HPDE6-E6E7 (cell line): ENCODE measurements at regions not wholly inside any gene's neighbourhood (a gene's known extent, or its start where the extent isn't known, plus 50 kb on each side); places are given as distances from the start of the nearest gene placed in this dataset.

Experiments
- DNase-seq: peaks from one replicate; pipeline ENCODE4 v3.0.0; 2011; ENCODE audit warnings: missing footprints; ENCODE audit errors: extremely low spot score

DNA sequence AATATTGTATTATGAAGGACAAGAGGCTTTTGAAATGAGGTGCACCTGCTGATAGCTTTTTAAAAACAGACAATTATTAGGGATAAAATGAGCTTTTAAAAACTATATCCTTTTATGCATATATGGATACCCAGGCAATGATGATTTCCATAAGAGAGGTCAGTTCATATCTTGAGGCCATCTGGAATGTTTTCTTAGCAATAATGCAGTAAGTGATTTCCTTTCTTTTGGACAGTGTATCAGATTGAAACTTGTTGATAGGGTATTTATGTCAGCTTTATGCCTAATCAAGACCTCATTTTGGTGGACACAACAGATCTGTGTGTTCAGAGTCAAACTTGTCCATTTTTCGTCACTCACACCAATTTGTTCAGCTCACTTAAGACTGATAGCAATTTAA, 413.5 kb upstream of the WWC1 start:
- DNase-seq: no peak

- DNase-seq: no peak
Measured at GRCh38 chr5:167880420-167880819, 411.0 kb upstream of the WWC1 start.

DNA sequence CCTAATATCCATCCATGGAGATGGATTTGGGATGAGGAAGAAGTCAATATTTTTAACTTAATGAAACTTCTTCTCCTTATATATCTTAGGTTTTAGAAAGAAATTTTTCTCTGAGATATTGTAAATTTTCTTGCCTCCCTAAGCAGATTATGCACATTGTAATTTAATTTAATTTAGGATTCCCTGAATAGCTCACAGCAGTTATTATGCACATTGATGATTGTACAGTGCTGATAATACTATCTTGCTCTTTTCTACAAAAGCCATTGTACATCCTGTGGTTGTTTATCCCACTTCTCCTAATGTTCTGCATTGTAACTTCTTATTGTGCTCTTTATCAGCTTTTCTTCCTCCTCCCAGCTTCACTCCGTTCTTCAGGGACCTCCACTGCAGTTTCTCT, 410.4 kb upstream of the WWC1 start:
- DNase-seq: no peak

DNA sequence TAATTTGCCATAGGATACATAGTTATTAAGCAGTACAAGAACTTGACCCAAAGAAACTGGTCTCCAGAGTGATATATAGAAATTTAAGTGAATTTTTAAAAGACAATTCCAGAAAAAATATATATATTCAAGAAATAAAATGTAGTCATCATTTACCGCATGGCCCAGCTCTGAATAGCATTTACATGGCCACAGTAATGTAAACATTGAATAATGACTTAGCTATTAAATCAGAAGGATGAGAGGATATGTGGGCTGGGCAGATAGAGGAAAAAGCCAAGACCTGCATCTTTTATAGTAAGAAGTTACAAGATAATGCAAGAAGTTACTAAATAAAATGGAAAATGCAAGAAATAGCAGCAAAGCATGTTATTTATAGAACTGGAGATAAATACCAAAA, 405.2 kb upstream of the WWC1 start:
- no peak for DNase-seq

- DNase-seq: no peak
Measured at GRCh38 chr5:167888393-167888792, 403.1 kb upstream of the WWC1 start.

DNA sequence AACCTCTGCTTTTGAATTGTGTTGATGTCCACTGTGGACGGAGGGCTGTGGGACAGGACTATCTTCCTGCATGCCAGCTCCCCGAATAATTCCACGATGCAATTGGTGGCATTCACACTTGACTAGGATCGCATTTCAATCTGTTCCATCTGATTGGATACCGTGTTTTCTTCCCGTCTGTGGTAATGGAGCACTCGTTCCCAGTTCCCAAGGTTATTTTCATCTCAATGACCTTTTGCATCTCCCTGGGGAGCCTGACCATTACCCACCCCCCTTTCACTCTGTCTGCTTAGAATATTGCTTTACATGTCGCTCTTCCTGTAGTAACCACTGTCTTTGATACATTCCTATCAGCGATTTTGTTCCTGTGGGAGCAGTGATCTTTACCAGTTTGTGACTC, 402.2 kb upstream of the WWC1 start:
- DNase-seq: no peak

DNA sequence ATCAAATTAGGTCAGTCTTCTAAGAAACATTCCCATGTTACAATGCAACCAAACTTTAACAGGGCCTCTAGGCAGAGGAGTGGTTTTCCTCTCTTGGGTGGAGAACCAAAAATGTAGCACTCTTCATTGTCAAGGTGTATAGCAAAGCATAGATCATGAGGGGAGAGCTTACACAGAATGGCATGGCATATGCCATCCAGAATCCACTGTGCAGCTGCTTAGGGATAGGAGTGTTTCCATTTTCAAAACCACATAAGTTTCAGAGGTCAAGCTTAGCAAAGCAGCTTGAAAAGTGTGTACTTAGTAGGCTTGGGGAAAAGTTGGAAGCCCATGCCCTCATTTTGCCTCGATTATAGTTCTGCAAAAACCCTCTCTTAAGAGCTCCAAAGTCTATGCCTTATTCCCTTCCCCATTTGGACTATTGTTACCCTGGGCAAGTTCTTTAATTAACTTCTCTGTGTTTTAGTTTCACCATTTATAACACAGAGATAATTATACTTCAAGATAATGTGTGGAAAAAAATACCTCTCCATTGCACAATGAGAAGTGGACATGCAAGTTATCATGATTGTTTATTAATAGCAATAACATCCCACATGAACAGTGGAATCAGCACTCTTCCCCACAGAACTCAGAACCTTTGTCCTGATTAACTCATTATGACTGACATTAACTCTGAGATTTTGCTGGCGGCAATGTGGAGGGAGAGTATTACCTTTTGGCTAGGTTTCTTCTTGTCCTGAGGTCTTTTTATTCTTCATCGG, 398.9 kb upstream of the WWC1 start:
- no peak for DNase-seq

DNA sequence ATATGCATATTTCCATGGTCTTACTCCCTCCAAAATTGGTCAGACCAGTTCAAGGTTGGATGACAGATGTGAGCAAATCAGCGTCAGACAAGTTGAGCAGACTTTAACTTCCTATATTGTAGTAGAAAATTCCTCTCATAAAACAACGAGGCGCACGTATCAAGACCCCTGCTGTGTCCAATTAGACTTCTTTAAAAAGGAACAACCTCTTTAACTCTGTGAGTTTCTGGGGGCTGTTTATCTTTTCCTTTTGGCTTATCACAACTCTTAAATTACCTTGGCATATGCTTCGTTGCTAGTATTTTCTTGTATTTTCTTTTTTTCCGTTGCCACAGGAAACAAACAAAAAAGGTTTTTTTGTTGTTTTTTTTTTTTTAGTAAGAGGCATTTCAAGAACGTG, 398.2 kb upstream of the WWC1 start:
- no peak for DNase-seq

DNA sequence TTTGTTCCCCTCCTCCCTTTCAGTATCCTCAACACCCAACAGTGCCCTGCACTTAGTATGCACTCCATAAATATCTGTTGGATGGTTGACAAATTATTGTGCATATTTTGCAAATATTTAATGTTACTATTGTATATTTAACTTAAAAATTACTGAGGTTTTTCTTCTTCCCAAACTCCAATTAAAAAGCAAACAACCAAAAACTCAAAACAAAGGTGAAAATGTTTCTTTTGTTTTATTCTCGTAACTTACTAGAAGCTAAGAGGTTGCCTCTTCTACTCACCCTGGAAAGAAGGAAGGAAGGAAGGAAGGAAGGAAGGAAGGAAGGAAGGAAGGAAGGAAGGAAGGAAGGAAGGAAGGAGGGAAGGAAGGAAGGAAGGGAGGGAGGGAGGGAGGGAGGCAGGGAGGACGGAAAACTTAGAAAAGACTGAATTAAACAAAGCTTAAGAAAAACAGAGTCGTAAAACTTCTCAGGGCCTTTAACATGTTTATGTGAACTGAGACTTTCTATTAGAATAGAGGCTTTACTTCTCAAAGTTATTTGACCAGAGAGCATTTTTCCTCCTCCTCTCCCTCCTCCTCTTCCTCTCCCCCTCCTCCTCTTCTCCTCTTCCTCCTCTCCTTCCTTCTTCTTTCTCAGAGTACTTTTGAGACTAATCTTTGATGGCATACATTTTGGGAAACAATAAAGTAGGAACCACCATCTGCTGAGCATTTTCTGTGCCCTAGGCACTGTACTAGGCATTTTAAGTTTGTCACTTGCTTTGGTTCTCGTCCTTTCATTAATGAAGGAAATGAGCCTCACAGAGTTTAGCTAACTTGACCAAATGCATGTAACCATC, 396.6 kb upstream of the WWC1 start:
- DNase-seq: no peak

DNA sequence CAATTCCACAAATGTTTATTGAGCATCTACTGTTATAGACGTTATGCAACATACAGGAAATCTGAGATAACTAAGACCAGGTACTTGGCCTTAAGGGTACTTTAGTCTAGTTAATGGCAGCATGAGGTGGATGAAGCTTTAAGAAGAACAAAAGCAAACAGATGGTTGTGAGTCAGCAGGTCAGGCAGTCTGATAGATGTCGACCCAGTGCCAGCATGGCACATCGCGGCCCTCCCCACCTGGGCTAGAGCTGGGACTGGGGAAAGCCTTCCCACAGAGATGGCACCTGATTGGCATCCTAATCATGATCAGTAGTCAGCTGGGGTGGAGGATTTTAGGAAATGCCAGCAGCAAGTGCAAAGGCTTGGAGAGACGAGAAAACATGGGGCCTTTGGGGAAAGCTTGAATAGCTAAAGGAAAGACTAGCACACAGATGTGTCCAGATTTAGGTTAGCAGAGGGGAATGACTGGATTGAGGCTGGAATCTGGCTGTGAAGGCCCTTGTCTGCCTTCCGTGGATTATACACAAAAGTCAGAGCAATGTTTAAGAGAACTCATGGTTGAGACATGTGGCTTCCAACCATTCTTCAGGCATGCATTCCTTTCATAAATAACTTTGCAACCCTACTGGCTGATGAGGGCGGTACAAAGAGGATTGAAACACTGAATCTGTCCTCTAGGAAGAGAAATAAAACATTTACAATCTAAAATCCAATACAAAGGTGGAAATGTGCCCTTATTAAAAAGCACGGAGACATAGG, 395.4 kb upstream of the WWC1 start:
- DNase-seq: no peak

GRCh38 chr5:167896814-167897213, 394.6 kb upstream of the WWC1 start:
- no peak for DNase-seq

- no peak for DNase-seq
Measured at GRCh38 chr5:167897371-167897770, 394.1 kb upstream of the WWC1 start.

DNA sequence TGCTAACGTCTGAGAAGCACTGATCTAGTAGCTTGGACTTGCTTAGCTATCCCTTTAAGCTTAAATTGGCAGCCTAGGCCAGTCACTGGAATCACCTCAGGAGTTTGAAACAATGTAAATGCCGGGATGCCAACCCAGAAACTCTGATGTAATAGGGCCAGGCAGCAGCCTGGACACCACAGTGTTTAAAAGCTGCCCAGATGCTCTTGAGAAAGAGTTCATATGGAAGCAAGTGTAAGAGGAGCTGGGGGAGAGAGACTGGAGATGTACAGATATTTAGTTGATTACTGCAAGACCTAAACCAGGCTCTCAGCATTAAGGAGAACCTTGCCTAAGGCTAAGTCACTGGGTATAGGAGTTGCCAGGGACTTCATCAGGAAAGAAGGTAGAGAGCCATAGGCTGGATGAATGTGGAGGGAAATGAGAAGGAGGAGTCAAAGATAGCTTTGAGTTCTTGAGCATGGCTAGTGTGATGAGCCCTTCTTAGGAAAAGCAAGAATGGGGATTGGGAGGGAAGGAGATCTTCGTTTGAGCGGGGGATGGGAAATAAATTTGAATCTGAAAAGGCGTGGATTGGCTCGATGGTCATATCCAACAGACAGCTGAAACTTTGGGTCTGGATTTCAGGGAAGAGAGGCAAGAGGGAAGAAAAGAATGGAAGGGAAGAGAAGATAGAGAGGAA, 392.9 kb upstream of the WWC1 start:
- no peak for DNase-seq

DNA sequence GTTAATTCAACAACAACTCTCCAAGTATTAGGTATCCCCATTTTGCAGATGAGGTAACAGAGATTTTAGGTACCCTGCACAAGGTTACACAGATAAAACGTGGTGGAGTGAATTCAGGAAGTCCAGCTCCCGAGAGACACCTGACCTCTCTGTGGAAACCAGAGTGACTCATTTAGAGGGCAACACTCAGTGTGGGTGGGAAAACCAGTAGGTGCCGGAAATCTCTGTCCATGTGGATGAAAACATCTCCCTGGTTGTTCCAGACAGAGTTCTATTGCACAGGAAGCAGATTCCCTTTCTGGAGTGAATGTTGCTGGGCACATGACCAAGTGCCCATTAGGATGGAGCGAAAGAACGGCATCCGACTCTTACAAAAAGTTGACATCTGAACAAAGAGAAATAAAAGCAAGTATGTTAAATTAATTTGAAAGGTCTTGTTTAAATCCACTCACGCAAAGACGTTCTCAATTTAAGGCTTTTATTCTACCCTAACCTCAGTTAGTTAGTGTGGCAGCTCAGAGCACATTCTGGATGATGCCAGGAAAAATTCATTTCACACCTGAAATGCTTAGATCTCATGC, 391.9 kb upstream of the WWC1 start:
- DNase-seq: peak; percentile 44

GRCh38 chr5:167900340-167900935, 391.0 kb upstream of the WWC1 start:
- peak; percentile 22 for DNase-seq

DNA sequence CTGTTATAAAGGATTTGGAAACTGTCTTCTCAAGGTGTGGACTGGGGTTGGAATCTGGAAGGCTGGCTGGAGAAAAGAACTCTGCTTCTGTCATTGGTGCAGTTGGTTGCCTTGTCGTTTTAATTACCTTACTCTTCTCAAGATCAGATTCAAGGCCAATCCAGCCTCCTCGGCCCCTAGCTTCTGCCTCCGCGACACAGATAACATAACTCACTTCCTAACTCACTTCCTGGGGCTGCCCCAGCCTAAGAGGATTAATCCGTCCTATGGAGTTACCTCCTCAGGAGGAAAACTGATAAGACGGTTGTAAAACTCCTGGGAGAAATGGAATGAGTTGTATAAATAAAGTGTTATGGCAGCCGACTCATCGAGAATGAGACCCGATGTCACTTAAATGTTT, 389.1 kb upstream of the WWC1 start:
- DNase-seq: no peak

DNA sequence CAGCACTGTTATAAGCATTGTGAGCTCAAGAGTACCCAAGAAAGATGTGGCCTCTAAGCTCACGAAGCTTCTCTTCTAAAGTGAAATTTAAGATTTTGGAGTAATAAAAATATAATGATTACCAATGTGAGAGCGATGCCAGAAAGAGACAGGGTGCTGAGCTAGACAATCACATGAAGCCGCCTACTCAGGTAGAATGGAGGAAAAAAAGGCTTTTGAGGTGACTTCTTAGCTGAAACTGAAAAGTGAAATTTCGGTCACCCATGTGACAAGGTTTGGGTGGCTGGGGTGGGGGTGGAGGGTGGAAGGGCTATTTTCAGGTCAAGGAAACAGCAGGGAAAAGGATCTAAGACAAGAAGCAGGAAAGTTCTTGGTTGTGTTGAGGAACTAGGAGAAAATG, 388.2 kb upstream of the WWC1 start:
- no peak for DNase-seq

GRCh38 chr5:167903659-167904058, 387.8 kb upstream of the WWC1 start:
- DNase-seq: no peak

GRCh38 chr5:167905919-167906853, 385.3 kb upstream of the WWC1 start:
- DNase-seq: no peak

DNA sequence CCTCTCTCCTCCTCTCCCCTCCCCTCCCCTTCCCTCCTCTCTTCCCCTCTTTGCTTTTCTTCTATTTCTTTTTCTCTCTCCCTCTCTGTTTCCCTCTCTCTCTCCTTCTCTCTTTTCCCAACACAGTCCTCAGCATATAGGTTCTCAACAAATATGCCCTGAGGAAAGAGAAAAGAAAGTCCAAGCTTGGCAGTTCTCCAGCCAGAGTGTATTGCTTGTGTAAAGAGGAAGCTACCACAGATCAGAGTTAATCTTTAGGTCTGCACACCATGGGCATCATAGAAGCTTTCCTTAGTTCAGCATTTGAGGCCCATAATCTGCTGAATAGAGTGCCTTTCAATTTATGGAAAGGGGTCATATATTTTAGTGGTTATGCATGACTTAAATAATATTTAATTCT, 382.8 kb upstream of the WWC1 start:
- DNase-seq: no peak
